Fibroblast of peridontal ligament (primary cell): ENCODE measurements at regions not wholly inside any gene's neighbourhood (a gene's known extent, or its start where the extent isn't known, plus 50 kb on each side); places are given as distances from the start of the nearest gene placed in this dataset.
"Not testable (repeated sequence)": the region's sequence is repeated elsewhere in the genome, so short reads cannot be mapped to it uniquely, and the experiment has no call there.

ENCODE experiments used
- DNase-seq: peaks from one replicate; pipeline ENCODE4 v3.0.0-alpha.2; 2010; ENCODE audit errors: extremely low read depth

GRCh38 chrX:34270434-34270833 lies 138.3 kb upstream of the FAM47A start:
- no peak for DNase-seq

- no peak for DNase-seq
Observed at GRCh38 chrX:34238896-34239295, 106.8 kb upstream of the FAM47A start.

- not testable (repeated sequence) for DNase-seq
Observed at GRCh38 chrX:34230156-34230555, 98.0 kb upstream of the FAM47A start.

- no peak for DNase-seq
Observed at GRCh38 chrX:34227804-34228203, 95.7 kb upstream of the FAM47A start.

GRCh38 chrX:34223574-34223973 lies 91.5 kb upstream of the FAM47A start:
- no peak for DNase-seq

- no peak for DNase-seq
Observed at GRCh38 chrX:34218063-34218462, 85.9 kb upstream of the FAM47A start.

- no peak for DNase-seq
Observed at GRCh38 chrX:34197946-34198345, 65.8 kb upstream of the FAM47A start.
